SK-N-SH treated with all-trans-retinoic acid at 6 μM for 48 hours (cell line): ENCODE measurements at regions not wholly inside any gene's neighbourhood (a gene's known extent, or its start where the extent isn't known, plus 50 kb on each side); places are given as distances from the start of the nearest gene placed in this dataset.

Experiments
- ATAC-seq: fragments of 200-7000 bp; cut with Tn5 transposase; 3 replicates; pipeline ENCODE4 v1.9.1; 2020; ENCODE audit warnings: mild to moderate bottlenecking, moderate library complexity
- BACH2 ChIP-seq: fragments of 250-450 bp; sonication (Bioruptor Pico); IDR thresholded peaks from 2 replicates; pipeline ENCODE4 v1.9.0; 2021; ENCODE audit warnings: mild to moderate bottlenecking, borderline replicate concordance
- ESRRG ChIP-seq: fragments of 250-450 bp; sonication (Bioruptor Pico); IDR thresholded peaks from 2 replicates; pipeline ENCODE4 v1.6.1; 2021; ENCODE audit warnings: mild to moderate bottlenecking
- ISL1 ChIP-seq: fragments of 250-450 bp; sonication (Bioruptor Pico); IDR thresholded peaks from 2 replicates; pipeline ENCODE4 v2.1.2; 2022; ENCODE audit warnings: mild to moderate bottlenecking, moderate library complexity
- OSR1 ChIP-seq: fragments of 250-450 bp; sonication (Bioruptor Pico); IDR thresholded peaks from 2 replicates; pipeline ENCODE4 v1.8.0; 2022; ENCODE audit warnings: moderate library complexity, mild to moderate bottlenecking, inconsistent platforms
- RARB ChIP-seq: fragments of 250-450 bp; sonication (Bioruptor Pico); IDR thresholded peaks from 2 replicates; pipeline ENCODE4 v1.8.0; 2021; ENCODE audit warnings: mild to moderate bottlenecking, moderate library complexity
- SNAI2 ChIP-seq: fragments of 250-450 bp; sonication (Bioruptor Pico); IDR thresholded peaks from 2 replicates; pipeline ENCODE4 v1.5.0; 2020; ENCODE audit warnings: mild to moderate bottlenecking, moderate library complexity
- TCF4 ChIP-seq: fragments of 250-450 bp; sonication (Bioruptor Pico); IDR thresholded peaks from 2 replicates; pipeline ENCODE4 v1.8.0; 2021; ENCODE audit warnings: mild to moderate bottlenecking, moderate library complexity, borderline replicate concordance
- TOX ChIP-seq: fragments of 250-450 bp; sonication (Bioruptor Pico); IDR thresholded peaks from 2 replicates; pipeline ENCODE4 v1.8.0; 2021; ENCODE audit warnings: mild to moderate bottlenecking, moderate library complexity, borderline replicate concordance
- ZC3H10 ChIP-seq: fragments of 250-450 bp; sonication (Bioruptor Pico); IDR thresholded peaks from 2 replicates; pipeline ENCODE4 v1.5.1; 2021; ENCODE audit warnings: mild to moderate bottlenecking, moderate library complexity
- ZFP30 ChIP-seq: fragments of 450-650 bp; formaldehyde crosslinking; IDR thresholded peaks from 2 replicates; pipeline ENCODE4 v1.5.0; 2022; ENCODE audit warnings: mild to moderate bottlenecking, moderate library complexity
- ZNF565 ChIP-seq: fragments of 450-650 bp; formaldehyde crosslinking; conservative IDR thresholded peaks from 2 replicates; pipeline ENCODE4 v1.5.0; 2020; ENCODE audit warnings: low read depth, mild to moderate bottlenecking, moderate library complexity
- ZNF70 ChIP-seq: fragments of 450-650 bp; formaldehyde crosslinking; IDR thresholded peaks from 2 replicates; pipeline ENCODE4 v1.5.0; 2020; ENCODE audit warnings: mild to moderate bottlenecking, moderate library complexity
- ZNF8 ChIP-seq: fragments of 450-650 bp; formaldehyde crosslinking; IDR thresholded peaks from 2 replicates; pipeline ENCODE4 v1.5.0; 2020; ENCODE audit warnings: mild to moderate bottlenecking, moderate library complexity
- TF ChIP-seq, protein P1 (sequence below): fragments of 250-450 bp; sonication (Bioruptor Pico); IDR thresholded peaks from 2 replicates; pipeline ENCODE4 v1.8.0; 2020; ENCODE audit warnings: mild to moderate bottlenecking, moderate library complexity, borderline replicate concordance
- TF ChIP-seq, protein P2 (sequence below): fragments of 250-450 bp; sonication (Bioruptor Pico); IDR thresholded peaks from 2 replicates; pipeline ENCODE4 v1.5.0; 2020; ENCODE audit warnings: mild to moderate bottlenecking, moderate library complexity
- TF ChIP-seq, protein P3 (sequence below): fragments of 250-450 bp; sonication (Bioruptor Pico); IDR thresholded peaks from 2 replicates; pipeline ENCODE4 v1.5.1; 2021; ENCODE audit warnings: mild to moderate bottlenecking, moderate library complexity
- TF ChIP-seq, protein P4 (sequence below): fragments of 250-450 bp; sonication (Bioruptor Pico); IDR thresholded peaks from 2 replicates; pipeline ENCODE4 v1.5.1; 2020; ENCODE audit warnings: low read depth, mild to moderate bottlenecking, moderate library complexity

DNA sequence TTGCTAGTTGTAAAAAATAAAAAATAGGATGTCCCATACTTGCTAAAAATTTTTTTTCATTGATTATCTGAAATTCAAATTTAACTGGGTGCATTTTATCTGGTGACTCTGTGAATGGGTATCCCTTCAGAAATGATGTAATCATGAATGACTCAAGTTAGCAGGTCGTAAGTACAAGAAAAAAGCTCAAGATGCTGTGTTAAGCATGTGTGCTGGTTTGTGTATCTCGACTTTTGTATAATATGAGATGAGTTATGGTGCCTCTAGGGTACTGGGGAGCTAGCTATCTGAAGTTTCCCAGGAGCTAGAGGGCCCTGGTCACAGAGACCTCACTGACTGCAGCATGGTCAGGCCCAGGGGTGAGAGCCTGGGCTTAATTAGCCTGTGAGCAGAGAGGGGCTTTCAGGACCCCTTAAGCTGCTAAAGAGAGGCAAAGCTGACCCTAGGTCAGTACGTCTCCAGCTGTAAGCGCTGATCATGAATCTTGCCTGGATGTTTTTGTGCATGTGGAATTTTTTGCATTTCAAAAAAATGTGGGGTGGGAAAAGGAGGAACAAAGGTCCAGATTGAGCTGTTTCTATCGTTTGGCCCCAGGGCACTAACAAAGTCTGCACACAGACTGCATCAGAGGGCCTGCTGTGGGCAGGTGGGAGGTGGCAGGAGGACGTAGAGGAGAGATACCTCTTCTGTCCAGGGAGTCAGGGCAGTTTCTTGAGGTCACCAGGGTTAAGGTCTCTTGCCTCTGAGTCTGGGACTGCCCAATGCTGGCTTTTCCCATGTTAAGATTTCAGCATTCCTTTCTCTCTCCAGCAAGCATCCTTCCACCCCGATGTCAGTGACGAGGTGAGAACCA is 233.2 kb upstream of the TPM1 start (continued):
- TF ChIP-seq, protein P1, sequence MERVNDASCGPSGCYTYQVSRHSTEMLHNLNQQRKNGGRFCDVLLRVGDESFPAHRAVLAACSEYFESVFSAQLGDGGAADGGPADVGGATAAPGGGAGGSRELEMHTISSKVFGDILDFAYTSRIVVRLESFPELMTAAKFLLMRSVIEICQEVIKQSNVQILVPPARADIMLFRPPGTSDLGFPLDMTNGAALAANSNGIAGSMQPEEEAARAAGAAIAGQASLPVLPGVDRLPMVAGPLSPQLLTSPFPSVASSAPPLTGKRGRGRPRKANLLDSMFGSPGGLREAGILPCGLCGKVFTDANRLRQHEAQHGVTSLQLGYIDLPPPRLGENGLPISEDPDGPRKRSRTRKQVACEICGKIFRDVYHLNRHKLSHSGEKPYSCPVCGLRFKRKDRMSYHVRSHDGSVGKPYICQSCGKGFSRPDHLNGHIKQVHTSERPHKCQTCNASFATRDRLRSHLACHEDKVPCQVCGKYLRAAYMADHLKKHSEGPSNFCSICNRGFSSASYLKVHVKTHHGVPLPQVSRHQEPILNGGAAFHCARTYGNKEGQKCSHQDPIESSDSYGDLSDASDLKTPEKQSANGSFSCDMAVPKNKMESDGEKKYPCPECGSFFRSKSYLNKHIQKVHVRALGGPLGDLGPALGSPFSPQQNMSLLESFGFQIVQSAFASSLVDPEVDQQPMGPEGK (CRISPR knock-in tag): no peak
- TF ChIP-seq SNAI2 (CRISPR knock-in tag) (0 out of 2 replicates have a peak, but pooled peaks have one; percentile 41), ZNF70 (no peak), ZC3H10 (CRISPR knock-in tag) (no peak), ZFP30 (CRISPR knock-in tag) (no peak), OSR1 (no peak), ZNF565 (CRISPR knock-in tag) (no peak), RARB (CRISPR knock-in tag) (no peak), TCF4 (CRISPR knock-in tag) (0 out of 2 replicates have a peak, but pooled peaks have one; percentile 12), ZNF8 (no peak)
- TF ChIP-seq, protein P2, sequence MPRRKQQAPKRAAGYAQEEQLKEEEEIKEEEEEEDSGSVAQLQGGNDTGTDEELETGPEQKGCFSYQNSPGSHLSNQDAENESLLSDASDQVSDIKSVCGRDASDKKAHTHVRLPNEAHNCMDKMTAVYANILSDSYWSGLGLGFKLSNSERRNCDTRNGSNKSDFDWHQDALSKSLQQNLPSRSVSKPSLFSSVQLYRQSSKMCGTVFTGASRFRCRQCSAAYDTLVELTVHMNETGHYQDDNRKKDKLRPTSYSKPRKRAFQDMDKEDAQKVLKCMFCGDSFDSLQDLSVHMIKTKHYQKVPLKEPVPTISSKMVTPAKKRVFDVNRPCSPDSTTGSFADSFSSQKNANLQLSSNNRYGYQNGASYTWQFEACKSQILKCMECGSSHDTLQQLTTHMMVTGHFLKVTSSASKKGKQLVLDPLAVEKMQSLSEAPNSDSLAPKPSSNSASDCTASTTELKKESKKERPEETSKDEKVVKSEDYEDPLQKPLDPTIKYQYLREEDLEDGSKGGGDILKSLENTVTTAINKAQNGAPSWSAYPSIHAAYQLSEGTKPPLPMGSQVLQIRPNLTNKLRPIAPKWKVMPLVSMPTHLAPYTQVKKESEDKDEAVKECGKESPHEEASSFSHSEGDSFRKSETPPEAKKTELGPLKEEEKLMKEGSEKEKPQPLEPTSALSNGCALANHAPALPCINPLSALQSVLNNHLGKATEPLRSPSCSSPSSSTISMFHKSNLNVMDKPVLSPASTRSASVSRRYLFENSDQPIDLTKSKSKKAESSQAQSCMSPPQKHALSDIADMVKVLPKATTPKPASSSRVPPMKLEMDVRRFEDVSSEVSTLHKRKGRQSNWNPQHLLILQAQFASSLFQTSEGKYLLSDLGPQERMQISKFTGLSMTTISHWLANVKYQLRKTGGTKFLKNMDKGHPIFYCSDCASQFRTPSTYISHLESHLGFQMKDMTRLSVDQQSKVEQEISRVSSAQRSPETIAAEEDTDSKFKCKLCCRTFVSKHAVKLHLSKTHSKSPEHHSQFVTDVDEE (CRISPR knock-in tag): no peak
- TF ChIP-seq, all 23 proteins: peak for 6

DNA sequence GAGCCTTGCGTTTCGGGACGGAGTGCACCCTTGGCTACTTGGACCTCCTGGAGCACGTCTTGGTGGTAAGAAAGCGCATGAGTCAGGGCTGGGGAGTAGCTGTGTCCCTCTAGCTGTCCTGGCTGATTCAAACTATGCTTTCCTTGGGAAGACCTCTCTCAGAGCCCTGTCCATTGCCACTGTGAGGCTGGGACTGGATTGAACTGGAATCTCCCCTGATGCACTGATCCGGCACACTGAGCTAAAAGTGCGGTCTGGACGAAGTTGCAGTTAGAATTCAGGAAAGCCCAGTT is 232.6 kb upstream of the TPM1 start:
- ATAC-seq: no peak
- TF ChIP-seq SNAI2 (CRISPR knock-in tag) (no peak), ZNF565 (CRISPR knock-in tag) (no peak)

DNA sequence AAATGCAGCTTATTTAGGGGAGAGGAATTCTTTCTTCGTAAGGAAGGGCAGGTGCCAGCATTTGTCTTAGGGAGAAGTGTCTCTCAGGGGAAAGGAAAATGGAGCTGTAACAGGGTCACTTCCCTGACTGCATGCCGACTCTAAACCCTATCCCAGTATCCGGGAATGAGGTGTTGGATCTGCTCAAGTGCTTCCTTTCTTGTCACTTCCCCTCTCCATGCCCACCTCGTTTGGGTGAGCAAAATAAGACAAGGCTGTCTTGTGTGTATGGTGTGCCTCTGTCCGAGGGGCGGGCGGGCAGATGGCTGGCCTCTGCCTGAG is 230.1 kb upstream of the TPM1 start:
- TF ChIP-seq, protein P3, sequence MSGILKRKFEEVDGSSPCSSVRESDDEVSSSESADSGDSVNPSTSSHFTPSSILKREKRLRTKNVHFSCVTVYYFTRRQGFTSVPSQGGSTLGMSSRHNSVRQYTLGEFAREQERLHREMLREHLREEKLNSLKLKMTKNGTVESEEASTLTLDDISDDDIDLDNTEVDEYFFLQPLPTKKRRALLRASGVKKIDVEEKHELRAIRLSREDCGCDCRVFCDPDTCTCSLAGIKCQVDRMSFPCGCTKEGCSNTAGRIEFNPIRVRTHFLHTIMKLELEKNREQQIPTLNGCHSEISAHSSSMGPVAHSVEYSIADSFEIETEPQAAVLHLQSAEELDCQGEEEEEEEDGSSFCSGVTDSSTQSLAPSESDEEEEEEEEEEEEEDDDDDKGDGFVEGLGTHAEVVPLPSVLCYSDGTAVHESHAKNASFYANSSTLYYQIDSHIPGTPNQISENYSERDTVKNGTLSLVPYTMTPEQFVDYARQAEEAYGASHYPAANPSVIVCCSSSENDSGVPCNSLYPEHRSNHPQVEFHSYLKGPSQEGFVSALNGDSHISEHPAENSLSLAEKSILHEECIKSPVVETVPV (CRISPR knock-in tag): no peak
- TF ChIP-seq ISL1 (CRISPR knock-in tag) (no peak), RARB (CRISPR knock-in tag) (no peak), TCF4 (CRISPR knock-in tag) (no peak), BACH2 (no peak), ZFP30 (CRISPR knock-in tag) (no peak), ESRRG (CRISPR knock-in tag) (no peak), ZNF70 (no peak), SNAI2 (CRISPR knock-in tag) (no peak), TOX (no peak)
- TF ChIP-seq, protein P2 (CRISPR knock-in tag): no peak
- ATAC-seq: no peak

DNA sequence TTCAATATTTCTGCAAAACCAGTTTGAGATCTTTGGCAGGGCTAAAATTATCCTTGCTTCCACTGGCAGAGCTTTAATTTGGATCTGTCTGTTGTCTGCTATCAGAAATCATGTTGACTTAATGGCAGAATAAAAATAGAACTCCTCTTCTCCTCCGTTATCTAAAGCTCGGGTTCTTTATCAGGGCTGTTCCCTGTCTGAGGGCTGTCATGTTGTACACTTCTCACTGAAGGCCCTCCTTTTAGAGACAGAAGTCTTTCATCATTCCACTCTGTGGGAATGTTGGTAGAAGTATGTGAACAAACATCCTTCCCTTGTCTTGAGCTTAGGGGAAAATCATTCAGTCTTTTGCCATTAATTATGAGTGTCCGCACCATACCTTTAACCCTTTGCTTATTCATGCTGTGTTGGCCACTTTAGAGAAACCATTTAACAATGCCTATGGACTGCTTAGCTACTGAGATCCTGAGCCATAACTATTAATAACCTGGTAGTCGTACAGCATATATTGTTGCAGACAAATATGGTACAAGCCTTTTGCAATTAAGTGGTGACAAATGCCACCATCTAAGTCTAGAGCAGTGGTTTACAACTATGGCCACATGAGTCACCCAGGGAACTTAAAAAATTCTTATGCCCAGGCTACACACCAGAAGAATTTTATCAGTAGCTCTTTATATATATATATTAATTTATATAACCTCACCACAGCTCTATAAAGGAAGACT is 226.0 kb upstream of the TPM1 start:
- ATAC-seq: no peak
- TF ChIP-seq BACH2: no peak
- TF ChIP-seq, protein P2 (CRISPR knock-in tag): peak; percentile 64; the same call in 1 of the 2 replicates
- TF ChIP-seq ISL1 (CRISPR knock-in tag): peak; percentile 92
- TF ChIP-seq, protein P4, sequence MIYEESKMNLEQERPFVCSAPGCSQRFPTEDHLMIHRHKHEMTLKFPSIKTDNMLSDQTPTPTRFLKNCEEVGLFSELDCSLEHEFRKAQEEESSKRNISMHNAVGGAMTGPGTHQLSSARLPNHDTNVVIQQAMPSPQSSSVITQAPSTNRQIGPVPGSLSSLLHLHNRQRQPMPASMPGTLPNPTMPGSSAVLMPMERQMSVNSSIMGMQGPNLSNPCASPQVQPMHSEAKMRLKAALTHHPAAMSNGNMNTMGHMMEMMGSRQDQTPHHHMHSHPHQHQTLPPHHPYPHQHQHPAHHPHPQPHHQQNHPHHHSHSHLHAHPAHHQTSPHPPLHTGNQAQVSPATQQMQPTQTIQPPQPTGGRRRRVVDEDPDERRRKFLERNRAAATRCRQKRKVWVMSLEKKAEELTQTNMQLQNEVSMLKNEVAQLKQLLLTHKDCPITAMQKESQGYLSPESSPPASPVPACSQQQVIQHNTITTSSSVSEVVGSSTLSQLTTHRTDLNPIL (CRISPR knock-in tag): no peak
- TF ChIP-seq ZNF70: no peak
- no peak for TF ChIP-seq TOX
- TF ChIP-seq ESRRG (CRISPR knock-in tag): no peak
- TF ChIP-seq, protein P3 (CRISPR knock-in tag): 0 out of 2 replicates have a peak, but pooled peaks have one; percentile 26
- no peak for TF ChIP-seq OSR1
- no peak for TF ChIP-seq SNAI2 (CRISPR knock-in tag)
